Esophagus squamous epithelium (tissue), 5 donors: ENCODE measurements at regions not wholly inside any gene's neighbourhood (a gene's known extent, or its start where the extent isn't known, plus 50 kb on each side); places are given as distances from the start of the nearest gene placed in this dataset.

Experiments used
- DNase-seq: peaks from one replicate; lab custom pipeline; 2025; lab: John Stamatoyannopoulos, UW
- H3K27ac ChIP-seq, 4 donors: fragments of 200-600 bp; sonication (generic); one replicate each; pipeline ENCODE4 v1.5.1; 2016 to 2019; ENCODE audit warnings: mild to moderate bottlenecking in 1 of 4
- H3K27me3 ChIP-seq, 4 donors: fragments of 200-600 bp; sonication (generic); 1 replicate in 3 of 4; 2 replicates in 1 of 4; pipeline versions ENCODE4 v1.5.1 to v1.6.0; 2017 to 2021; ENCODE audit warnings: antibody characterized with exemption in 1 of 4
- H3K36me3 ChIP-seq, 3 donors: fragments of 200-600 bp; sonication (generic); one replicate each; pipeline ENCODE4 v1.5.1; 2016 to 2019
- H3K4me1 ChIP-seq, 3 donors: fragments of 200-600 bp; sonication (generic); one replicate each; pipeline ENCODE4 v1.5.1; 2017 to 2019
- H3K4me3 ChIP-seq, 4 donors: fragments of 200-600 bp; sonication (generic); 1 replicate in 3 of 4; 2 replicates in 1 of 4; pipeline ENCODE4 v1.5.1; 2016 to 2019; ENCODE audit warnings: mild to moderate bottlenecking in 2 of 4, moderate library complexity in 1 of 4
- H3K9me3 ChIP-seq, 3 donors: fragments of 200-600 bp; sonication (generic); one replicate each; pipeline ENCODE4 v1.5.1; 2016 to 2019
- CTCF ChIP-seq, 6 experiments: fragments of 450-650 bp in 4 of 6; fragments of 200-600 bp in 2 of 6; sonication (generic) in 2 of 6; IDR thresholded peaks; one replicate each; pipeline ENCODE4 v1.5.1; 2016 to 2019; ENCODE audit warnings: antibody characterized with exemption in 6 of 6, mild to moderate bottlenecking in 4 of 6, moderate library complexity in 4 of 6
- POLR2A ChIP-seq, 4 donors: fragments of 450-650 bp; IDR thresholded peaks; one replicate each; pipeline ENCODE4 v1.6.1; 2017; ENCODE audit warnings: antibody characterized with exemption in 4 of 4, mild to moderate bottlenecking in 4 of 4, moderate library complexity in 3 of 4
- WGBS, 2 donors: methylation state at CpG; one replicate each; pipeline ENCODE4 v1.1.5; 2018; 5-methylcytosine and 5-hydroxymethylcytosine counted together
- intact Hi-C: fragments of 100-400 bp; cut with DNase I; formaldehyde crosslinking; loops from one replicate; pipeline ENCODE4 v1.15.0; 2022
- donor health status: DM: yes; HTN: yes; CAD: no.

GRCh38 chr12:77189458-77189857 lies 124.1 kb upstream of the E2F7 start:
- H3K4me3 ChIP-seq, result no peak overlapping the region
- TF ChIP-seq CTCF (IDR thresholded peaks at IDR 0.05), result no peak
- TF ChIP-seq POLR2A (IDR thresholded peaks at IDR 0.05), result no peak
- intact Hi-C loops, result no loop called here
- no peaks in the 10 kb centered on the region for H3K9me3 ChIP-seq
- no peaks in the 10 kb centered on the region for H3K27me3 ChIP-seq
- H3K4me1 ChIP-seq, result no peaks in the 10 kb centered on the region
- H3K27ac ChIP-seq, result no peak overlapping the region
- WGBS, 2 donors, result 46 to 61% methylated on average over 5 of the region's 5 CpGs
- no peak for DNase-seq
- no peaks in the 10 kb centered on the region for H3K36me3 ChIP-seq

GRCh38 chr12:77179515-77179914 lies 114.1 kb upstream of the E2F7 start:
- Histone ChIP-seq H3K27me3 (no peaks in the 10 kb centered on the region), H3K4me3 (no peak overlapping the region), H3K9me3 (no peaks in the 10 kb centered on the region), H3K4me1 (no peaks in the 10 kb centered on the region), H3K27ac (no peak overlapping the region), H3K36me3 (no peaks in the 10 kb centered on the region)
- intact Hi-C loops, result no loop called here
- no peak for TF ChIP-seq CTCF (IDR thresholded peaks at IDR 0.05)
- no peak for TF ChIP-seq POLR2A (IDR thresholded peaks at IDR 0.05)
- 91 to 92% methylated on average over 1 of the region's 1 CpG for WGBS, 2 donors
- no peak for DNase-seq

GRCh38 chr12:77167801-77168200 lies 102.4 kb upstream of the E2F7 start:
- intact Hi-C loops, result no loop called here
- no peaks in the 10 kb centered on the region for H3K4me1 ChIP-seq
- DNase-seq, result no peak

GRCh38 chr12:77166696-77167095 lies 101.3 kb upstream of the E2F7 start:
- Histone ChIP-seq H3K27me3 (no peaks in the 10 kb centered on the region), H3K4me1 (no peaks in the 10 kb centered on the region), H3K4me3 (no peak overlapping the region), H3K27ac (no peak overlapping the region), H3K9me3 (no peaks in the 10 kb centered on the region), H3K36me3 (no peaks in the 10 kb centered on the region)
- intact Hi-C loops, result no loop called here
- no peak for TF ChIP-seq CTCF (IDR thresholded peaks at IDR 0.05)
- TF ChIP-seq POLR2A (IDR thresholded peaks at IDR 0.05), result no peak
- no peak for DNase-seq
- 72 to 76% methylated on average over 2 of the region's 2 CpGs for WGBS, 2 donors

More at GRCh38 chr12:77167801-77168200, 102.4 kb upstream of the E2F7 start:
- Histone ChIP-seq H3K27me3 (no peaks in the 10 kb centered on the region), H3K4me3 (no peak overlapping the region), H3K36me3 (no peaks in the 10 kb centered on the region), H3K27ac (no peak overlapping the region), H3K9me3 (no peaks in the 10 kb centered on the region)
- WGBS, 2 donors, result 82 to 92% methylated on average over 2 of the region's 2 CpGs
- TF ChIP-seq POLR2A (IDR thresholded peaks at IDR 0.05) (no peak), CTCF (IDR thresholded peaks at IDR 0.05) (no peak)

GRCh38 chr12:77163074-77164038 lies 98.0 kb upstream of the E2F7 start:
- H3K36me3 ChIP-seq, result no peaks in the 10 kb centered on the region
- WGBS, 2 donors, result 60 to 65% methylated on average over 3 of the region's 3 CpGs
- DNase-seq, result no peak
- H3K27me3 ChIP-seq, result no peaks in the 10 kb centered on the region
- TF ChIP-seq CTCF (IDR thresholded peaks at IDR 0.05) (no peak), POLR2A (IDR thresholded peaks at IDR 0.05) (no peak)
- no peak overlapping the region for H3K4me3 ChIP-seq
- intact Hi-C loops, result no loop called here
- H3K9me3 ChIP-seq, result no peaks in the 10 kb centered on the region
- H3K4me1 ChIP-seq, result no peaks in the 10 kb centered on the region
- H3K27ac ChIP-seq, result no peak overlapping the region
